GM13977 (cell line): ENCODE measurements at regions not wholly inside any gene's neighbourhood (a gene's known extent, or its start where the extent isn't known, plus 50 kb on each side); places are given as distances from the start of the nearest gene placed in this dataset.
"Not testable (repeated sequence)": the region's sequence is repeated elsewhere in the genome, so short reads cannot be mapped to it uniquely, and the experiment has no call there.

Experiments
- DNase-seq: peaks from one replicate; pipeline ENCODE4 v3.0.0; 2012; ENCODE audit warnings: low spot score
- CTCF ChIP-seq: IDR thresholded peaks from 2 replicates; pipeline ENCODE4 v1.5.1; 2012; ENCODE audit warnings: mild to moderate bottlenecking, control low read depth; ENCODE audit not compliant: insufficient read depth; ENCODE audit errors: extremely low read depth, missing control alignments
- in situ Hi-C: fragments of 300-500 bp; cut with MboI; formaldehyde crosslinking; loops from one replicate; pipeline ENCODE4 v1.12.0; 2022; ENCODE audit warnings: low sequenced_read_pairs, low pct_unique_long_range_greater_than_20kb, mixed read lengths, inconsistent platforms; ENCODE audit not compliant: unreplicated experiment

- no peak for DNase-seq
- in situ Hi-C loops, result no loop called here
Observed at GRCh38 chr1:163467289-163467688, 145.5 kb downstream of the NUF2 start.

GRCh38 chr1:163471779-163472650 is 150.3 kb downstream of the NUF2 start:
- in situ Hi-C loops, result no loop called here
- TF ChIP-seq CTCF, result no peak
- DNase-seq, result no peak

More at GRCh38 chr1:163467289-163467688, 145.5 kb downstream of the NUF2 start:
- no peak for TF ChIP-seq CTCF

- DNase-seq, result no peak
- TF ChIP-seq CTCF, result no peak
- in situ Hi-C loops, result no loop called here
Observed at GRCh38 chr1:163472651-163473248, 151.0 kb downstream of the NUF2 start.

GRCh38 chr1:163477276-163477830 is 155.6 kb downstream of the NUF2 start:
- DNase-seq, result no peak
- no peak for TF ChIP-seq CTCF
- in situ Hi-C loops, result no loop called here

GRCh38 chr1:163498391-163499330 is 176.9 kb downstream of the NUF2 start:
- DNase-seq, in situ Hi-C loops: not testable (repeated sequence)

- in situ Hi-C loops, result no loop called here
- no peak for DNase-seq
- TF ChIP-seq CTCF, result no peak
Observed at GRCh38 chr1:163504331-163504978, 182.7 kb downstream of the NUF2 start.
